Endothelial cell of umbilical vein (primary cell): ENCODE measurements at regions not wholly inside any gene's neighbourhood (a gene's known extent, or its start where the extent isn't known, plus 50 kb on each side); places are given as distances from the start of the nearest gene placed in this dataset.

Experiments
- EZH2 ChIP-seq: IDR thresholded peaks from 2 replicates; pipeline ENCODE4 v1.6.1; 2012; ENCODE audit warnings: borderline replicate concordance, low read depth, mild to moderate bottlenecking, moderate library complexity, low read length, inconsistent platforms; ENCODE audit not compliant: severe bottlenecking
- JUN ChIP-seq: IDR thresholded peaks from 2 replicates; pipeline ENCODE4 v1.6.1; 2011; ENCODE audit warnings: borderline replicate concordance, low read depth; ENCODE audit not compliant: insufficient read length, insufficient read depth
- POLR2A ChIP-seq: IDR thresholded peaks from 2 replicates; pipeline ENCODE4 v1.6.1; 2012; ENCODE audit warnings: low read depth, mild to moderate bottlenecking, control low read depth, low read length
- POLR2AphosphoS5 ChIP-seq: IDR thresholded peaks from 2 replicates; pipeline ENCODE4 v1.6.1; 2012; ENCODE audit warnings: low read depth, mild to moderate bottlenecking, control low read depth, low read length, moderate library complexity; ENCODE audit not compliant: insufficient read depth
- TF ChIP-seq, protein P1 (sequence below), 2 donors: IDR thresholded peaks; 1 replicate in 1 of 2; 2 replicates in 1 of 2; pipeline ENCODE4 v1.5.1; 2011; ENCODE audit warnings: low read length in 2 of 2, mild to moderate bottlenecking in 2 of 2, moderate library complexity in 2 of 2, control low read depth in 1 of 2, inconsistent platforms in 1 of 2, low read depth in 1 of 2; ENCODE audit not compliant: insufficient read depth in 1 of 2; ENCODE audit errors: extremely low read depth in 1 of 2

- no peak for TF ChIP-seq EZH2
- TF ChIP-seq JUN: no peak
- TF ChIP-seq, protein P1, sequence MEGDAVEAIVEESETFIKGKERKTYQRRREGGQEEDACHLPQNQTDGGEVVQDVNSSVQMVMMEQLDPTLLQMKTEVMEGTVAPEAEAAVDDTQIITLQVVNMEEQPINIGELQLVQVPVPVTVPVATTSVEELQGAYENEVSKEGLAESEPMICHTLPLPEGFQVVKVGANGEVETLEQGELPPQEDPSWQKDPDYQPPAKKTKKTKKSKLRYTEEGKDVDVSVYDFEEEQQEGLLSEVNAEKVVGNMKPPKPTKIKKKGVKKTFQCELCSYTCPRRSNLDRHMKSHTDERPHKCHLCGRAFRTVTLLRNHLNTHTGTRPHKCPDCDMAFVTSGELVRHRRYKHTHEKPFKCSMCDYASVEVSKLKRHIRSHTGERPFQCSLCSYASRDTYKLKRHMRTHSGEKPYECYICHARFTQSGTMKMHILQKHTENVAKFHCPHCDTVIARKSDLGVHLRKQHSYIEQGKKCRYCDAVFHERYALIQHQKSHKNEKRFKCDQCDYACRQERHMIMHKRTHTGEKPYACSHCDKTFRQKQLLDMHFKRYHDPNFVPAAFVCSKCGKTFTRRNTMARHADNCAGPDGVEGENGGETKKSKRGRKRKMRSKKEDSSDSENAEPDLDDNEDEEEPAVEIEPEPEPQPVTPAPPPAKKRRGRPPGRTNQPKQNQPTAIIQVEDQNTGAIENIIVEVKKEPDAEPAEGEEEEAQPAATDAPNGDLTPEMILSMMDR (IDR thresholded peaks at IDR 0.05; ENCODE audit: extremely low read depth in 1 of 2, insufficient read depth in 1 of 2, low read depth in 1 of 2, low read length in 2 of 2): no peak
- no peak for TF ChIP-seq POLR2A
- TF ChIP-seq POLR2AphosphoS5: no peak
These were observed 653.0 kb upstream of the FAM98A start for GRCh38 chr2:34252111-34252510.
